HCT116 (cell line): ENCODE measurements at regions not wholly inside any gene's neighbourhood (a gene's known extent, or its start where the extent isn't known, plus 50 kb on each side); places are given as distances from the start of the nearest gene placed in this dataset.

ENCODE experiments used
- ATAC-seq: fragments of 200-7000 bp; cut with Tn5 transposase; 2 replicates; pipeline ENCODE4 v1.9.1; 2020; ENCODE audit warnings: mild to moderate bottlenecking, moderate library complexity
- BruUV-seq: library from RNA; stranded (reverse); fragments of 400-500 nt; replicated peaks from 2 replicates; lab custom pipeline; 2021; lab: Mats Ljungman, UMichigan
- CTCF ChIA-PET: fragments of 300-600 bp; sonication (Branson Sonifier 250); formaldehyde crosslinking; loops from one replicate; lab custom pipeline; 2021; ENCODE audit warnings: antibody characterized with exemption; lab: Charles Lee
- POLR2A ChIA-PET: fragments of 300-600, 350-600 bp; sonication (Branson Sonifier 250); formaldehyde crosslinking; loops from one replicate; lab custom pipeline; 2021; ENCODE audit warnings: antibody characterized with exemption; lab: Charles Lee
- RAD21 ChIA-PET, 2 experiments: fragments of 300-600 bp; sonication (Branson Sonifier 250); formaldehyde crosslinking; loops; one replicate each; lab custom pipeline; 2023; ENCODE audit warnings: low total read pairs in 2 of 2; ENCODE audit not compliant: uncharacterized antibody in 2 of 2, unreplicated experiment in 2 of 2, low non-redundant PET in 1 of 2; lab: Charles Lee
- DNase-seq: peaks from one replicate; pipeline ENCODE4 v3.0.0-alpha.2; 2010; ENCODE audit warnings: low read depth, low spot score
- H2AFZ ChIP-seq: fragments of 200-600 bp; shearing (Covaris generic), sonication (generic); 2 replicates; pipeline ENCODE4 v1.6.1; 2017; ENCODE audit warnings: low read depth, mixed run types, mixed read lengths, antibody characterized with exemption, low read length; ENCODE audit not compliant: poor library complexity, severe bottlenecking
- H3K27ac ChIP-seq: 2 replicates; pipeline ENCODE4 v1.5.1; 2012; ENCODE audit warnings: low read depth, low read length
- H3K27me3 ChIP-seq: fragments of 200-600 bp; sonication (generic); 2 replicates; pipeline ENCODE4 v1.6.1; 2016; ENCODE audit warnings: mixed run types, low read length, mixed read lengths; ENCODE audit not compliant: insufficient read depth
- H3K36me3 ChIP-seq, 2 experiments: fragments of 200-500 bp in 1 of 2; fragments of 200-600 bp in 1 of 2; sonication (Bioruptor generic) in 1 of 2; sonication (generic) in 1 of 2; 2 replicates each; pipeline versions ENCODE4 v1.5.1 to v1.6.1; 2014 to 2016; ENCODE audit warnings: low read length in 2 of 2, inconsistent platforms in 1 of 2, mixed read lengths in 1 of 2, mixed run types in 1 of 2; ENCODE audit not compliant: insufficient read depth in 2 of 2, control insufficient read depth in 1 of 2
- H3K4me1 ChIP-seq, 2 experiments: fragments of 200-600 bp in 1 of 2; sonication (generic) in 1 of 2; 2 replicates each; pipeline versions ENCODE4 v1.5.1 to v1.6.1; 2012 to 2017; ENCODE audit warnings: low read length in 2 of 2, inconsistent platforms in 1 of 2, mild to moderate bottlenecking in 1 of 2, mixed read lengths in 1 of 2, mixed run types in 1 of 2, moderate library complexity in 1 of 2; ENCODE audit not compliant: insufficient read depth in 2 of 2, control insufficient read depth in 1 of 2
- H3K4me2 ChIP-seq: fragments of 200-600 bp; sonication (generic); 2 replicates; pipeline ENCODE4 v1.6.1; 2017; ENCODE audit warnings: mixed run types, low read length, mixed read lengths
- H3K4me3 ChIP-seq, 2 experiments: fragments of 200-600 bp in 1 of 2; sonication (generic) in 1 of 2; replicated peaks in 1 of 2; 2 replicates each; pipeline ENCODE4 v1.5.1; 2011 to 2016; ENCODE audit warnings: low read length in 2 of 2, control low read depth in 1 of 2, low read depth in 1 of 2, mild to moderate bottlenecking in 1 of 2, mixed read lengths in 1 of 2, mixed run types in 1 of 2
- H3K79me2 ChIP-seq: fragments of 200-600 bp; sonication (generic); 2 replicates; pipeline ENCODE4 v1.6.1; 2017; ENCODE audit warnings: mild to moderate bottlenecking, mixed run types, low read length, moderate library complexity, mixed read lengths; ENCODE audit not compliant: insufficient read depth
- H3K9ac ChIP-seq: fragments of 200-600 bp; sonication (generic); 2 replicates; pipeline ENCODE4 v1.6.1; 2016; ENCODE audit warnings: low read length, mixed read lengths
- H3K9me2 ChIP-seq: fragments of 200-600 bp; sonication (generic), shearing (Covaris generic); 2 replicates; pipeline ENCODE4 v1.6.1; 2017; ENCODE audit warnings: mixed run types, mild to moderate bottlenecking, moderate library complexity; ENCODE audit not compliant: insufficient read depth
- H3K9me3 ChIP-seq, 2 experiments: fragments of 200-500 bp in 1 of 2; fragments of 200-600 bp in 1 of 2; sonication (Bioruptor generic) in 1 of 2; sonication (generic) in 1 of 2; 2 replicates each; pipeline ENCODE4 v1.6.1; 2014 to 2017; ENCODE audit warnings: low read length in 2 of 2, mixed read lengths in 2 of 2, inconsistent platforms in 1 of 2, low read depth in 1 of 2, mild to moderate bottlenecking in 1 of 2, mixed run types in 1 of 2, moderate library complexity in 1 of 2; ENCODE audit not compliant: control insufficient read depth in 1 of 2, insufficient read depth in 1 of 2
- H4K20me1 ChIP-seq: fragments of 200-600 bp; sonication (generic), shearing (Covaris generic); 2 replicates; pipeline ENCODE4 v1.6.1; 2017; ENCODE audit warnings: mixed run types, mild to moderate bottlenecking, moderate library complexity; ENCODE audit not compliant: insufficient read depth
- CBX3 ChIP-seq: IDR thresholded peaks from 2 replicates; pipeline ENCODE4 v1.6.1; 2012; ENCODE audit warnings: low read depth
- JUND ChIP-seq: IDR thresholded peaks from 2 replicates; pipeline ENCODE4 v1.6.1; 2012
- ZFX ChIP-seq: fragments of 450-650 bp; IDR thresholded peaks from 2 replicates; pipeline ENCODE4 v1.6.1; 2017
- intact Hi-C: fragments of 100-400 bp; cut with micrococcal nuclease; formaldehyde crosslinking; loops from 2 replicates; pipeline ENCODE4 v1.10.0; 2022

DNA sequence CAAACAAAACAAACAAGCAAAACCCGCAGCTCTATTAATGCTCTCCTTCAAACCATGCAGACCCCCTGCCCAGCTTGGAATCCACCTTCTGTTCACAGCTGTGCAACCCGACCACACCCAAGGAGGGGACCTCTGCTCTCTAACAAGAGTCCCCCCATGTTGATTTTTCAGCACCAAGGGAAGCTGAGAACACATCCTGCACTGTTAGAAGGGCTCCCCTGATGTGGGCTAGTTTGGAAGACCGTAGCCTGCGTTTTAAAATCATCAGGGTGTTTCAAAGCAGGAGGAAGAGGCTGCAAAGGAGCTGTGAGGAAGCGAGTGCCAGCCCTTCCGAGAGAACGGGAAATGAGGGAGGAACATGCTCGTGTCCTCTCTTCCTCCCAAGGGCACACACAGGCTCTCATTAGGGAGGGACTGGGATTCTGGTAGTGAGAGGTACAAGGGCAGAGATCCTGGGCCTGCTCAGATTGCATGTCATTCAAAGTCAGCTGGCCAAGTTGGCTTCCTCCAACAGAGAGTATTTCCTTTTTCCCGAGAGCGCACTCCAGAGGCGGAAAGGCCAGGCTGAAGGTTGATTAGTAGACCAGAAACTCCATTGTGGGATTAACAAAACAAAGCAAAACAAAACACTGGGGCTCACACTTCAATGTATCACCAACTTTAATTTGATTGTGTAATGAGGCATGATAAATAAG lies 185.9 kb downstream of the SEMA6A start:
- Histone ChIP-seq H3K9ac (no peak overlapping the region), H3K27ac (no peak overlapping the region), H4K20me1 (no peaks in the 10 kb centered on the region; the same call in 1 of the 2 replicates), H3K9me3 (no peaks in the 10 kb centered on the region), H3K9me2 (no peaks in the 10 kb centered on the region), H3K27me3 (no peaks in the 10 kb centered on the region), H2AFZ (no peak overlapping the region), H3K4me2 (no peak overlapping the region), H3K4me3 (no peak overlapping the region), H3K36me3 (no peaks in the 10 kb centered on the region), H3K79me2 (no peaks in the 10 kb centered on the region), H3K4me1 (no peaks in the 10 kb centered on the region)
- ChIA-PET RAD21 (no interaction called here), POLR2A (no interaction called here), CTCF (no interaction called here)
- no TSS peak for BruUV-seq
- DNase-seq (no peak), ATAC-seq (no peak)
- intact Hi-C loops = no loop called here
- TF ChIP-seq JUND (no peak), CBX3 (no peak)

- H3K9ac ChIP-seq = no peak overlapping the region
- no peak overlapping the region for H3K4me2 ChIP-seq
- TF ChIP-seq ZFX = no peak
- no peaks in the 10 kb centered on the region for H3K36me3 ChIP-seq
- H3K27ac ChIP-seq = no peak overlapping the region
- no peaks in the 10 kb centered on the region; the same call in 1 of the 2 replicates for H4K20me1 ChIP-seq
- RAD21 ChIA-PET = no interaction called here
- no peaks in the 10 kb centered on the region for H3K4me1 ChIP-seq
- no peak overlapping the region for H2AFZ ChIP-seq
- intact Hi-C loops = no loop called here
- no peaks in the 10 kb centered on the region for H3K9me3 ChIP-seq
- DNase-seq = no peak
- POLR2A ChIA-PET = no interaction called here
- no peaks in the 10 kb centered on the region for H3K9me2 ChIP-seq
- ATAC-seq = no peak
- H3K79me2 ChIP-seq = no peaks in the 10 kb centered on the region
- H3K27me3 ChIP-seq = no peaks in the 10 kb centered on the region
- BruUV-seq = no TSS peak
- CTCF ChIA-PET = no interaction called here
- no peak overlapping the region for H3K4me3 ChIP-seq
Measured at GRCh38 chr5:116387738-116388137, 186.9 kb downstream of the SEMA6A start.
